ENCODE measurements at regions not wholly inside any gene's neighbourhood (a gene's known extent, or its start where the extent isn't known, plus 50 kb on each side); places are given as distances from the start of the nearest gene placed in this dataset.

DNA sequence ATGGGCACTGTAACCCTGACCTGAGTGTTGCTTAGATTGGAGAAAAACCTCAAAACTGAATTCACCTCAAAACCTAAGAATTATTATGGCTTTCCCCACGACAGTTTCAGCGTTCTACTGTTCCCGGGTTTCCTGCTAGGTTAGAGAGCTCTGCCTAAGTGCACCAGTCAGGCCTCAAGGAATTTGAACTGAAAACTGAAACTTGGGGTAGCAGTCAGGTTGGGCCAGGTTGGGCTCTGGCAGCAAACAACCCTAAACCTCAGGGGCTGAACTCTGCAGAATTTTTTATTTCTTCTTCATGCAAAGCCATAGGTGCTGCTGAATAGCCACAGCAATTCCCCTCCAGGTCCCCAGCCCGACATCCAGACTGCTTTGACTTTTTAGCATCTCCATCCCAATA is 437.0 kb upstream of the PROX1 start:
- no peak for DNase-seq (ENCODE audit: insufficient read length, low spot score, missing footprints)
- H3K27me3 ChIP-seq (ENCODE audit: insufficient read depth, low read length) = no peaks in the 10 kb centered on the region
- H3K4me3 ChIP-seq (ENCODE audit: insufficient read depth, low read length) = no peak overlapping the region
- H2AFZ ChIP-seq (ENCODE audit: low read length) = no peak overlapping the region
- TF ChIP-seq, protein P1, sequence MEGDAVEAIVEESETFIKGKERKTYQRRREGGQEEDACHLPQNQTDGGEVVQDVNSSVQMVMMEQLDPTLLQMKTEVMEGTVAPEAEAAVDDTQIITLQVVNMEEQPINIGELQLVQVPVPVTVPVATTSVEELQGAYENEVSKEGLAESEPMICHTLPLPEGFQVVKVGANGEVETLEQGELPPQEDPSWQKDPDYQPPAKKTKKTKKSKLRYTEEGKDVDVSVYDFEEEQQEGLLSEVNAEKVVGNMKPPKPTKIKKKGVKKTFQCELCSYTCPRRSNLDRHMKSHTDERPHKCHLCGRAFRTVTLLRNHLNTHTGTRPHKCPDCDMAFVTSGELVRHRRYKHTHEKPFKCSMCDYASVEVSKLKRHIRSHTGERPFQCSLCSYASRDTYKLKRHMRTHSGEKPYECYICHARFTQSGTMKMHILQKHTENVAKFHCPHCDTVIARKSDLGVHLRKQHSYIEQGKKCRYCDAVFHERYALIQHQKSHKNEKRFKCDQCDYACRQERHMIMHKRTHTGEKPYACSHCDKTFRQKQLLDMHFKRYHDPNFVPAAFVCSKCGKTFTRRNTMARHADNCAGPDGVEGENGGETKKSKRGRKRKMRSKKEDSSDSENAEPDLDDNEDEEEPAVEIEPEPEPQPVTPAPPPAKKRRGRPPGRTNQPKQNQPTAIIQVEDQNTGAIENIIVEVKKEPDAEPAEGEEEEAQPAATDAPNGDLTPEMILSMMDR (IDR thresholded peaks at IDR 0.05; ENCODE audit: extremely low read depth, low read depth, low read length) = no peak
- H3K9me3 ChIP-seq (ENCODE audit: low read depth, low read length) = no peaks in the 10 kb centered on the region
- no peaks in the 10 kb centered on the region for H3K4me1 ChIP-seq (ENCODE audit: insufficient read depth, low read length)
- H3K27ac ChIP-seq (ENCODE audit: low read depth, low read length) = no peak overlapping the region
- no peaks in the 10 kb centered on the region for H3K79me2 ChIP-seq (ENCODE audit: insufficient read depth, low read length)
- H3K36me3 ChIP-seq (ENCODE audit: insufficient read depth, low read length) = no peaks in the 10 kb centered on the region
- H3K4me2 ChIP-seq (ENCODE audit: insufficient read depth, low read length) = no peak overlapping the region
- no peaks in the 10 kb centered on the region for H4K20me1 ChIP-seq (ENCODE audit: insufficient read depth, low read length)

- no peak overlapping the region for H3K4me3 ChIP-seq (ENCODE audit: insufficient read depth, low read length)
- H3K4me2 ChIP-seq (ENCODE audit: insufficient read depth, low read length) = no peak overlapping the region
- no peak for DNase-seq (ENCODE audit: insufficient read length, low spot score, missing footprints)
- no peak overlapping the region for H2AFZ ChIP-seq (ENCODE audit: low read length)
- no peaks in the 10 kb centered on the region for H3K36me3 ChIP-seq (ENCODE audit: insufficient read depth, low read length)
- H3K4me1 ChIP-seq (ENCODE audit: insufficient read depth, low read length) = no peaks in the 10 kb centered on the region
- H3K79me2 ChIP-seq (ENCODE audit: insufficient read depth, low read length) = no peaks in the 10 kb centered on the region
- H3K27ac ChIP-seq (ENCODE audit: low read depth, low read length) = no peak overlapping the region
- TF ChIP-seq, protein P1 (IDR thresholded peaks at IDR 0.05; ENCODE audit: extremely low read depth, low read depth, low read length) = no peak
- no peaks in the 10 kb centered on the region for H4K20me1 ChIP-seq (ENCODE audit: insufficient read depth, low read length)
- no peaks in the 10 kb centered on the region for H3K27me3 ChIP-seq (ENCODE audit: insufficient read depth, low read length)
- H3K9me3 ChIP-seq (ENCODE audit: low read depth, low read length) = no peaks in the 10 kb centered on the region
Observed at GRCh38 chr1:213552045-213552444, 435.7 kb upstream of the PROX1 start.

GRCh38 chr1:213560226-213560625 is 427.5 kb upstream of the PROX1 start:
- no peaks in the 10 kb centered on the region for H3K27me3 ChIP-seq (ENCODE audit: insufficient read depth, low read length)
- H3K9me3 ChIP-seq (ENCODE audit: low read depth, low read length) = peaks cover 3% of the 10 kb centered on the region
- TF ChIP-seq, protein P1 (IDR thresholded peaks at IDR 0.05; ENCODE audit: extremely low read depth, low read depth, low read length) = no peak
- DNase-seq (ENCODE audit: insufficient read length, low spot score, missing footprints) = no peak
- H3K4me2 ChIP-seq (ENCODE audit: insufficient read depth, low read length) = no peak overlapping the region
- H3K79me2 ChIP-seq (ENCODE audit: insufficient read depth, low read length) = no peaks in the 10 kb centered on the region
- no peak overlapping the region for H3K27ac ChIP-seq (ENCODE audit: low read depth, low read length)
- no peak overlapping the region for H3K4me3 ChIP-seq (ENCODE audit: insufficient read depth, low read length)
- no peak overlapping the region for H2AFZ ChIP-seq (ENCODE audit: low read length)
- H3K36me3 ChIP-seq (ENCODE audit: insufficient read depth, low read length) = no peaks in the 10 kb centered on the region
- H3K4me1 ChIP-seq (ENCODE audit: insufficient read depth, low read length) = no peaks in the 10 kb centered on the region
- H4K20me1 ChIP-seq (ENCODE audit: insufficient read depth, low read length) = no peaks in the 10 kb centered on the region

DNA sequence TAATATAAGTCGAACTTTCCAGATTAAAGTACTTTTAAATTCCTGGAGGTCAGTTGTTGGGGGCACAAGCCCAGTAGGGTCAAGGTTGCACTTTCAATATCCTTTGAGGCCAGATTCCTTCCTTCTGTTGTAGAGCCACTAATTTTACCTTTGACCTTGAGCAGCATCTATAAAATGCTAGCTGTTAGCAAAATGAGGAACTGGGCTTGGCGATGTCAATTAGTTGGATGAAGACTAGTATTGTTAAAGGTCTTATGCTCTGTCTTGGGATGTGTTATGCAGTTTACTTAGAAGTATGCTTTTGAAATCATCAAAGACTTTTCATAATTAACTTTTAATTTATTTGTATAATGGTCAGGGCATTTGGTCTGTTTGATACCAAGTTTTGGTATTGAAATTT is 425.9 kb upstream of the PROX1 start:
- Histone ChIP-seq H3K27me3 (ENCODE audit: insufficient read depth, low read length) (no peaks in the 10 kb centered on the region), H3K4me1 (ENCODE audit: insufficient read depth, low read length) (no peaks in the 10 kb centered on the region), H2AFZ (ENCODE audit: low read length) (no peak overlapping the region), H4K20me1 (ENCODE audit: insufficient read depth, low read length) (no peaks in the 10 kb centered on the region), H3K4me2 (ENCODE audit: insufficient read depth, low read length) (no peak overlapping the region), H3K27ac (ENCODE audit: low read depth, low read length) (no peak overlapping the region), H3K79me2 (ENCODE audit: insufficient read depth, low read length) (no peaks in the 10 kb centered on the region), H3K9me3 (ENCODE audit: low read depth, low read length) (peaks cover 3% of the 10 kb centered on the region), H3K4me3 (ENCODE audit: insufficient read depth, low read length) (no peak overlapping the region), H3K36me3 (ENCODE audit: insufficient read depth, low read length) (no peaks in the 10 kb centered on the region)
- DNase-seq (ENCODE audit: insufficient read length, low spot score, missing footprints) = no peak
- TF ChIP-seq, protein P1 (IDR thresholded peaks at IDR 0.05; ENCODE audit: extremely low read depth, low read depth, low read length) = no peak
